ENCODE measurements at regions not wholly inside any gene's neighbourhood (a gene's known extent, or its start where the extent isn't known, plus 50 kb on each side); places are given as distances from the start of the nearest gene placed in this dataset.

GRCh38 chr3:147034359-147034758 is 372.0 kb downstream of the ZIC4 start:
- no peak for DNase-seq (ENCODE audit: low read depth, low spot score)

DNA sequence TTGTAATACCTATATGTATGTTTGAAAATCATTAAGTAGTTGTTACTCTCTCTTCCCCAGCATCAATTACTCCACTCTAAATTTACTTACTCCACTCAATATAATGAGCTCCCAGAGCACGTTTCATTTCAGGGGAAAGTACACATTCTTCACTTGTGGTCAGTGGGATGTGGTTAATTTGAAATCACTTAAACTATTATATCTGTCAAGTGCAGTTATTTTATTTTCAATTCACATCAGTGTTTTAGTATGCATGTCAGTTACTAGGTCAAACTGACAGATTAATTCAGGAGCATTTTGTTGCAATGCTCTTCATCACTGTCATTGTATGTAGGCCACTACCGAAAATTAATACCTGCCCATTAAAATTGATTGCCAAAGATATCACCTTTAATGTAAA is 376.1 kb downstream of the ZIC4 start:
- no peak for DNase-seq (ENCODE audit: low read depth, low spot score)

GRCh38 chr3:147015334-147015733 is 391.0 kb downstream of the ZIC4 start:
- no peak for DNase-seq (ENCODE audit: low read depth, low spot score)

DNA sequence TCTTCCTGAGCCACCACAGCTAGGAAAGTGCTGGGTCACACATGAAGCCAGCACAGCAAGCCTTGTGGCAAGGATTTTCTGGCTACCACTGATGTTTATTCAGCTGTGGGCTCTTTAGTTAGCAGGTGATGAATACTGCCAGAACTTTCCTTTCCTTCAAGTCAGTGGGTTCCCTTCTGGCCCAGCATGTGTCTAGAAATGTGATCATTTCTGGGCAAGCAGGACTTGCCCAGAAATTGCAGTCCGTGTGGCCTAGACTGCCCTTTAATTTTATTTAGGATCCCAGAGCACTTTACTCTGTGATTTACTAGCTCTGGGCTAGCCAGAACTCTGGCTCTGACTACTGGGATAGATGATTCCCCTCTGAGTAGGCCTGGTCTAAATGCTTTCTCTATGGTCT is 397.5 kb downstream of the ZIC4 start:
- DNase-seq (ENCODE audit: low read depth, low spot score): no peak

DNA sequence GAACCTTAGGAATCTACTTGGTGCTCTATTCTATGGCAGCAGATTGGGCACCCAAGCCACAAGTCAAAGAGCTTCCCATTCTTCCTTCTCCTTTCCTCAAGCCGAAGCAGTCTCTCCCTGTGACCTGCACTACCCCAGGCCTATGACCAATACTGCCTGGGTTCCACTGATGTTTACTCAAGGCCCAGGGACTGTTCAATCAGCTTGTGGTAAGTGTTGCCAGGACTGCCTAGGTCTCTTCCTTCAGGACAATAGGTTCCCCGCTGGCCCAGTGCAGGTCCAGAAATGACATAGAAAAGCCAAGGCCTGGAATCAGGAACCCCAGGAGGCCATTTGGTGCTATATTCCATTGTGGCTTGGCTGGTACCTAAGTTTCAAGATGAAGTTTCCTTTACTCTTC is 397.9 kb downstream of the ZIC4 start:
- no peak for DNase-seq (ENCODE audit: low read depth, low spot score)

DNA sequence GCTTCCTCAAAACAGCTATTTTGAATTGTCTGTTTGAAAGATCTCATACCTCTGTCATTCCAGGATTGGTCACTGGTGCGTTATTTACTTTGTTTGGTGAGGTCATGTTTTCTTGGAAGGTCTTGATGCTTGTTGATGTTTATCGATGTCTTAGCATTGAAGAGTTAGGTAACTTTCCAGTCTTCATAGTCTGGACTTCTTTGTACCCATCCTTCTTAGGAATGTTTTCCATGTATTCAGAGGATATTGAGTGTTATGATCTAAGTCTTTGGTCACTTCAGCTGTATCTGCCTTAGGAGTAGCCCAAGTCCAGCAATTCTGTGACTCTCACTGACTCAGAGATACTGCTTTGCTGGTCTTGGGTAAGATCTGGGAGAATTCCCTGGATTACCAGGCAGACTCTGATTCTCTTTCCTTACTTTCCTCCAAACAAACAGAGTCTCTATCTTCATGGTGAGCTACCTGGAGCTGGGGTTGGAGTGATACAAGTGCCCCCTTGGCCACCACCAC is 398.6 kb downstream of the ZIC4 start:
- DNase-seq (ENCODE audit: low read depth, low spot score): no peak

GRCh38 chr3:147002721-147003120 is 397.6 kb upstream of the PLSCR5 start:
- DNase-seq (ENCODE audit: low read depth, low spot score): no peak

DNA sequence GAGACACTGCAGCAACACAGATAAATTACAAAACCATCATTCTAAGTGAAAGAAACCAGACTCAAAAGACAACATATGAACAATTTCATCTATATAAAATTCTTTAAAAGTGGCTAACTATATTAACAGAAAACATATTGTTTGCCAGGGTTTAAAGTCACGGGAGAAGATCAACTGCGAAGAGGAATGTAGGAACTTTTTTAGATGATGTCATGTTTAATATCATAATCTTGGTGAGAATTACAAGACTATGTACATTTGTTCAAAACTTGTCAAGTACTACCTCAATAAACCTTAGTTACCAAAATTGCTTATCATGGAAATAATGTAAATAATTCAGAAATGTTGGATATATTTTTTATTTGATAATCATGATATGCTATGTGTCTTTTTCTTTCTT is 395.1 kb upstream of the PLSCR5 start:
- no peak for DNase-seq (ENCODE audit: low read depth, low spot score)

DNA sequence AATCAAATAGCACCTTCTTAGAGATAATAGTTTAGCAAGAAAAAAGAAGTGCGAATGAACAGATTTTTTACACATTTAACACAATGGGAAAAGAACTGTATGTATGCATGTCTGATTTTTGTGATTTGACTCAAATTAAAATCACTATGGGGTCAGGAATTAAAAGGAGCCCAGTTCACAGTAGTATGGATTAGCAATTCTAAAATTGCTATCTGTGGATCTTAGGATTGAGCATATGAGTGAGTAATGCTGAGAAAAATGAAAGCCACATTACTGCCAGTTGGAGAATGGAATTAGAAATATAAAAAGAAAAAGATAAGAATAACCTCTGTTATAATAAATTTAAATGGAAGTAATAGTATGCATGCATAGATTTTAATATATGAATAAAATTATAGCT is 386.8 kb upstream of the PLSCR5 start:
- no peak for DNase-seq (ENCODE audit: low read depth, low spot score)

DNA sequence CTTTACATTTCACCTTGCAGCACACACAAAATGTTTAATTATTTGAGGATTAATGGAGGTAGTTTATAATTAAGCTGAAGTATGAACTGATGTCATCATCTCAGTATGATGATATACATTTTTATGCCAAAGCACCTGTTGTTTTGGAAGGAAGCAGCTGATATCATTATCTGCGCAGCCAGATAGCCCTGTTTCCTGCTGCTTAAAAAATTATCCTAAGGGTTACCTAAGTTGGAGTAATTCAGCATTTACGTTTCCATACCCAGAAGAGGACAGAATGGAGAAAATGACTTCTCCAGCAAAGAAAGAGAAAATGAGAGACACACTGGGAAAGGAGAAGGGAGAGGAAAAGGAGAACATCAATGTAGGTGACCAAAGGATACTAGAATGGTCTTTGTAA is 370.3 kb upstream of the PLSCR5 start:
- no peak for DNase-seq (ENCODE audit: low read depth, low spot score)

- no peak for DNase-seq (ENCODE audit: low read depth, low spot score)
Measured at GRCh38 chr3:146975032-146975431, 369.9 kb upstream of the PLSCR5 start.

DNA sequence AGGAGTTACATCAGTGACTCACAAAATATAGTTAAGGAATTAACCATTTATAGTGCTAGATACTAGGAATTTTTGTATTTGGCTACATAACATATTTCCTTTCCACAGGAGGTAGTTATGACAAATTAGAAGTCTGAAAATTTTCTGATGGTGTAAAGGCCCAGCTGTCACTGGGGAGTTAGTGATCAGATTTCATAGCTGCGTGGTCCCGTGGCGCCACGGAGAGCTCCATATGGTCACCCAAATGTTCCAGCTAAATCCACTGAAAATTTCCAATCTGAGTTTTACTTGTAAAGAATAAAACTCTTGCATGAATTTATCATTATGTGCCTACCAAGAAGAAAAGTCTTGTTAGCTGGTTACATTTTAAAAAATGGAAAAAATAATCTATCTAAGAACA is 368.9 kb upstream of the PLSCR5 start:
- DNase-seq (ENCODE audit: low read depth, low spot score): no peak

DNA sequence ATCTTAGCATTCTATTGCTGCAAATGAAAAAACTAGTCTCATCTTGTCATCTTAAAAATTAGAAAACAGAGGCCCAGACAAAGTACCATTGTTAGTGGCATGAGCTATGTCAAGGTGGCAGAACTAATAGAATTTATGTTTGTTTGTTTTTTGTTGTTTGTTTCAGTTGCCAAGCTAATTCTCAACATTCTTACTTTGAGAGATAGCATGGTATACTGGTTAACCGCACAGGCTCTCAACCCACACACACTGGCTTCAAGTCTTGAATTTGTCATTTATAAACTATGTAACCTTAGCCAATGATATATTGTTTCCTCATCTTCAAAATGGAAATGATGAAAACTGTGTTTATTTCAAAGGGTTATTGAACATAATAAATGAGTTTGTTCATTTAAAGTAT is 367.6 kb upstream of the PLSCR5 start:
- DNase-seq (ENCODE audit: low read depth, low spot score): no peak

- DNase-seq (ENCODE audit: low read depth, low spot score): no peak
Measured at GRCh38 chr3:146970236-146970635, 365.1 kb upstream of the PLSCR5 start.

GRCh38 chr3:146969356-146969755 is 364.2 kb upstream of the PLSCR5 start:
- no peak for DNase-seq (ENCODE audit: low read depth, low spot score)

DNA sequence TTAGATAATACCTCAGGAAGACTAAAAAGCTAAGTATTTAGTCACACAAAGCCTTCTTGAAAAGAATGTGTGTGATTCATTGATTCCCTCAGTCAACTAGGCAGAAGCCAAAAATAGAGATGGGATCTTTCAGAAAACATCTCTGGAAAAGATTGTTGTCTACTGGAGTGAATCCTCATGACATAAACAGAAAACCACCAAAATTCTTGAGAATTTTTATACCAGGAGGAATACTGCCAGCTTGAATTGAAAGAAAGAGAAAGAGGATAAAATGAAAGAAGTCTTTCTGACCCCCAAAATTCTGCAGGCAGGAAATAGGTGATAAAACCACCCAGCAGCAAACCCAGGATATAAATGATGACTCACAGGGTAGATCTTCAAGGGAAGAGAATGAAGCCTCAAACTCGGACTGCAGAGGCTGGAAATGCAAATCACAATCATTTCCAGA is 363.1 kb upstream of the PLSCR5 start:
- DNase-seq (ENCODE audit: low read depth, low spot score): no peak

DNA sequence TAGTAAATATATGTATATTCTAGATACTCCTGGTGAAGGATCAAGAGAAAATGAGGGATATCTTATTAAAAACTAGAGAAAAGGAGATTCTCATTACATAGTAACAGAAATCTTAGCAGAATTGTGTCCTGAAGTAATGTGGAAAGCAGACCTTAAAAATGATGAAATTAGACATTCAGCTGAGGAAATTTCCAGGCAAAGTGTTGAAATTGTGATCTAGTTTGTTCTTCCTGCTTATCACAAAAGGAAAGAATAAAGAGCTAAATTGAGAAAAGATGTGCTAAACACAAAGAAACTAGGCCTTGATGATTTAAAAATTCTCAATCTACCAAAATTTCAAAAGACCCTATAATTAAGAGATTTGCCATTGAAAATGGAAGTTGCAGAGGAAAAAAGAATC is 362.6 kb upstream of the PLSCR5 start:
- no peak for DNase-seq (ENCODE audit: low read depth, low spot score)

DNA sequence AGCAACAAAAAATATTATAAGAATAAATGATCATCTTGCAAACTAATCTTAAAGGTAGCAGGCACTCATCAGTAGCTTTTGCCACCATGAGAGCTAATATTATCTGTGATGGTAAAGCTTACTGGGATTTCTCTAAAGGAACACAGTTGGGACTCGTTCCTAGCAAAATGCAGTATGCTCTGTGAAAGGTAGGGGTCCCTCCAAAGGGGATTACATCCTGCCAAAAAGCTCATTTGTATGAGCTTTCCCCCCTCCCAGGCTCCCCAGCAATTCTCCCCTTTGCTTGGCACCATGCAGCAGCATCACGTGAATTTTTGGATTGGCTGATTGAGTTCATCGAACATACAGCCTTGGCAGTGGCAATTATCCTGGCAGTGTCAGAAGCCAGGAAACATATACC is 361.0 kb upstream of the PLSCR5 start:
- no peak for DNase-seq (ENCODE audit: low read depth, low spot score)

- no peak for DNase-seq (ENCODE audit: low read depth, low spot score)
Measured at GRCh38 chr3:146953511-146953981, 348.4 kb upstream of the PLSCR5 start.

- DNase-seq (ENCODE audit: low read depth, low spot score): no peak
Measured at GRCh38 chr3:146948985-146949384, 343.8 kb upstream of the PLSCR5 start.

- no peak for DNase-seq (ENCODE audit: low read depth, low spot score)
Measured at GRCh38 chr3:146948186-146948585, 343.0 kb upstream of the PLSCR5 start.

DNA sequence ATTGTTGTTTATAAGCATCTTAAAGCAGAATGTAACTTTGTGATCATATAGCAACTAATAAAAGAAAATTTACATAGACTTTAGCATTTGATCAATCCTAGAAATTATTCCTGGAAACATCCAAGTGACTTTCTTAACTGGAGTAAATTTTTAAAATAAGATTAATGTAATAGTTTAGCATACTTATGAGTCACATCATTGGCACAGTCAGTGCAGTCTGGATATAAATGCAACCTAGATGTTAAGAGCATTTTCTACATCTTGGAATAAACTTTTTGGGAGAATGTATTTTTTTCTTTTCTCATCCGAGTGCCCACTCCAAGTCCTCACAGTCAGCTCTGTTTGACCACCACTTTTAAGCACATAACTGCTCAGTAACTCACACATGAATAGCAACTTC is 324.6 kb upstream of the PLSCR5 start:
- DNase-seq (ENCODE audit: low read depth, low spot score): no peak

GRCh38 chr3:146928421-146929059 is 323.4 kb upstream of the PLSCR5 start:
- no peak for DNase-seq (ENCODE audit: low read depth, low spot score)

- no peak for DNase-seq (ENCODE audit: low read depth, low spot score)
Measured at GRCh38 chr3:146921693-146922092, 316.5 kb upstream of the PLSCR5 start.

All from iPS DF 19.7 (cell line).